Transverse colon (tissue), 4 donors: ENCODE measurements at regions not wholly inside any gene's neighbourhood (a gene's known extent, or its start where the extent isn't known, plus 50 kb on each side); places are given as distances from the start of the nearest gene placed in this dataset.

ENCODE experiments used
- DNase-seq: peaks from one replicate; pipeline ENCODE4 v3.0.0-alpha.2; 2019
- H3K27ac ChIP-seq, 4 donors: fragments of 200-600 bp; sonication (generic); 2 replicates each; pipeline ENCODE4 v1.5.1; 2016 to 2018; ENCODE audit warnings: inconsistent platforms in 4 of 4
- H3K27me3 ChIP-seq: fragments of 200-600 bp; sonication (generic); 2 replicates; pipeline ENCODE4 v1.5.1; 2017; ENCODE audit warnings: inconsistent platforms
- H3K36me3 ChIP-seq, 4 donors: fragments of 200-600 bp; sonication (generic); 2 replicates each; pipeline ENCODE4 v1.5.1; 2017 to 2019; ENCODE audit warnings: inconsistent platforms in 4 of 4
- H3K4me1 ChIP-seq, 4 donors: fragments of 200-600 bp; sonication (generic); 2 replicates each; pipeline ENCODE4 v1.5.1; 2017 to 2020; ENCODE audit warnings: inconsistent platforms in 4 of 4
- H3K4me3 ChIP-seq, 4 donors: fragments of 200-600 bp; sonication (generic); 1 replicate in 1 of 4; 2 replicates in 3 of 4; pipeline versions ENCODE4 v1.5.1 to v1.6.1; 2017 to 2019; ENCODE audit warnings: inconsistent platforms in 4 of 4
- H3K9me3 ChIP-seq, 2 donors: fragments of 200-600 bp; sonication (generic); 2 replicates each; pipeline ENCODE4 v1.5.1; 2017 to 2019; ENCODE audit warnings: inconsistent platforms in 2 of 2
- EP300 ChIP-seq: sonication (generic); formaldehyde crosslinking; IDR thresholded peaks from one replicate; pipeline ENCODE4 v1.6.1; 2017; ENCODE audit warnings: antibody characterized with exemption, low read depth
- POLR2A ChIP-seq: fragments of 450-650 bp; IDR thresholded peaks from one replicate; pipeline ENCODE4 v1.6.1; 2016; ENCODE audit warnings: antibody characterized with exemption, mild to moderate bottlenecking, moderate library complexity
- POLR2AphosphoS5 ChIP-seq, 3 donors: sonication (generic); formaldehyde crosslinking; IDR thresholded peaks; one replicate each; pipeline ENCODE4 v1.6.1; 2016; ENCODE audit warnings: antibody characterized with exemption in 3 of 3
- WGBS, 2 donors: methylation state at CpG; one replicate each; pipeline ENCODE4 v1.1.5; 2018; ENCODE audit warnings: low coverage in 1 of 2; 5-methylcytosine and 5-hydroxymethylcytosine counted together
- in situ Hi-C, 4 donors: fragments of 200-750 bp; cut with MboI; loops; one replicate each; pipeline versions ENCODE4 v1.15.0 to v1.15.1; 2017; ENCODE audit warnings: low sequenced_read_pairs in 3 of 4, low pct_ligation_motif_present in 1 of 4, low pct_unique_long_range_greater_than_20kb in 1 of 4
- intact Hi-C: fragments of 100-400 bp; cut with DNase I; formaldehyde crosslinking; loops from one replicate; pipeline ENCODE4 v1.15.1; 2023; ENCODE audit warnings: low total_unique reads
- TF ChIP-seq, protein P1 (sequence below), 5 experiments: fragments of 200-600 bp in 3 of 5; fragments of 450-650 bp in 2 of 5; sonication (generic) in 3 of 5; IDR thresholded peaks; 1 replicate in 2 of 5; 2 replicates in 3 of 5; pipeline ENCODE4 v1.5.1; 2016 to 2017; ENCODE audit warnings: antibody characterized with exemption in 5 of 5, inconsistent platforms in 3 of 5, mild to moderate bottlenecking in 2 of 5, moderate library complexity in 1 of 5

DNA sequence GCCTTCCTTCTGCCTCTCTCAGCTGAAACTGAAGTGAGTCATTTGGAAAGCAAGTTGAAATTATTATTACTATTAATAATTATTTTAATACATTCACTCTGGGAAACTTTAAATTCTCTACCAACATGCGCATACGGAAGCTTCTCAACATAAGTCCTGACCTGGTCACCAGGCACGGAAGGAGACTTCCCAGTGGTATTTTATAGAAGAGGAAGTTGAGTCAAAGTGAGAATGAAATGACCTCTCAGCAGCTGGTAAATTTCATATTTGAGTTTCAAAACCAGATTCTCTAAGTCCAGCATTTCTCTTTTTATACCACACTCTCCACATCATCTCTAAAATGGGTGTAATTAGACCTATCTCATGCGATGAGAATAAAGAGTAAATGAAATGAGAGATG is 747.4 kb downstream of the VRK1 start:
- Histone ChIP-seq H3K27ac (peak overlapping the region in 1 of 4 donors; percentile 19), H3K9me3 (no peaks in the 10 kb centered on the region), H3K4me1 (no peaks in the 10 kb centered on the region), H3K36me3 (no peaks in the 10 kb centered on the region), H3K4me3 (no peak overlapping the region), H3K27me3 (no peaks in the 10 kb centered on the region)
- in situ Hi-C loops (no loop called here), intact Hi-C loops (no loop called here)
- DNase-seq = no peak
- 80 to 83% methylated on average over 4 of the region's 4 CpGs for WGBS, 2 donors
- TF ChIP-seq EP300 = no peak
- TF ChIP-seq, protein P1, sequence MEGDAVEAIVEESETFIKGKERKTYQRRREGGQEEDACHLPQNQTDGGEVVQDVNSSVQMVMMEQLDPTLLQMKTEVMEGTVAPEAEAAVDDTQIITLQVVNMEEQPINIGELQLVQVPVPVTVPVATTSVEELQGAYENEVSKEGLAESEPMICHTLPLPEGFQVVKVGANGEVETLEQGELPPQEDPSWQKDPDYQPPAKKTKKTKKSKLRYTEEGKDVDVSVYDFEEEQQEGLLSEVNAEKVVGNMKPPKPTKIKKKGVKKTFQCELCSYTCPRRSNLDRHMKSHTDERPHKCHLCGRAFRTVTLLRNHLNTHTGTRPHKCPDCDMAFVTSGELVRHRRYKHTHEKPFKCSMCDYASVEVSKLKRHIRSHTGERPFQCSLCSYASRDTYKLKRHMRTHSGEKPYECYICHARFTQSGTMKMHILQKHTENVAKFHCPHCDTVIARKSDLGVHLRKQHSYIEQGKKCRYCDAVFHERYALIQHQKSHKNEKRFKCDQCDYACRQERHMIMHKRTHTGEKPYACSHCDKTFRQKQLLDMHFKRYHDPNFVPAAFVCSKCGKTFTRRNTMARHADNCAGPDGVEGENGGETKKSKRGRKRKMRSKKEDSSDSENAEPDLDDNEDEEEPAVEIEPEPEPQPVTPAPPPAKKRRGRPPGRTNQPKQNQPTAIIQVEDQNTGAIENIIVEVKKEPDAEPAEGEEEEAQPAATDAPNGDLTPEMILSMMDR (IDR thresholded peaks at IDR 0.05) = no peak

DNA sequence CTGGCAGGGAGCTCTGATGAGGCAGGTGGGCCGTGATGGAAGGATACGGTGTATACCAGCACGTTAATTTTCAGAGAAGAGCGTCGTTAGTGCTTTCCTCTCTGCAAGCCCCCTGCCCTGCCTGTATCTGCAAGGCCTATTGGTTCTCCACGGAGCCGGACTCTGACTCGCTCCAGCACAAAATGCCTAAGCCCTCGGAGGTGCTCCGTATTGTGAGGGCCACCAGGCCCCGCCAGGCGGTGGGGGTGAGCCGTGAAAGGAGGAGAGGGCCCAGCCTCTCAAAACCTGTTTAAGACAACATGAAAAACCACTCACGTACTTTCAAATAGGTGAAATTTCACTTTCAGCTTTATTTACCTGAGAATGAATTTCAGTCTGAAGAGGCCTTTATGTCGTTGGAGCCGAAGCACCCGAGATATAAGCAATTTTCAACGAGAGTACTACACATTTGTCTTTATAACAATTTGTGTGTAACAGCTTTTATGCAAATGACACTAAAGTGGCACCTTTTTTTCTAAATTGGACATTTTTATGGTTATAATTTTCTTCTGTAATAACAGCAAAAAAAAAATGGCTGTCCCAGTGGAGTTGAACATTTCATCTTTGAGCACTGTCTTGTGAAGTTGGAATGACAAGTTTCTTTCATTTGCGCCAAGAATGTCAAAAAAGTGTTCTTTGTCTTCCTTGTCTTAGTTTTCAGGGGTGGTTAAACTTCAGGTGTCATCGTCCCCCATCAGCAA is 749.5 kb downstream of the VRK1 start:
- intact Hi-C loops (no loop called here), in situ Hi-C loops (no loop called here)
- Histone ChIP-seq H3K4me3 (no peak overlapping the region), H3K27ac (no peak overlapping the region), H3K4me1 (no peaks in the 10 kb centered on the region), H3K36me3 (no peaks in the 10 kb centered on the region), H3K9me3 (no peaks in the 10 kb centered on the region), H3K27me3 (no peaks in the 10 kb centered on the region)
- TF ChIP-seq, protein P1 (IDR thresholded peaks at IDR 0.05) = no peak
- no peak for TF ChIP-seq EP300
- no peak for TF ChIP-seq POLR2A
- no peak for TF ChIP-seq POLR2AphosphoS5 (IDR thresholded peaks at IDR 0.05)
- 82 to 94% methylated on average over 7 to 20 of the region's 20 CpGs for WGBS, 2 donors
- no peak for DNase-seq

DNA sequence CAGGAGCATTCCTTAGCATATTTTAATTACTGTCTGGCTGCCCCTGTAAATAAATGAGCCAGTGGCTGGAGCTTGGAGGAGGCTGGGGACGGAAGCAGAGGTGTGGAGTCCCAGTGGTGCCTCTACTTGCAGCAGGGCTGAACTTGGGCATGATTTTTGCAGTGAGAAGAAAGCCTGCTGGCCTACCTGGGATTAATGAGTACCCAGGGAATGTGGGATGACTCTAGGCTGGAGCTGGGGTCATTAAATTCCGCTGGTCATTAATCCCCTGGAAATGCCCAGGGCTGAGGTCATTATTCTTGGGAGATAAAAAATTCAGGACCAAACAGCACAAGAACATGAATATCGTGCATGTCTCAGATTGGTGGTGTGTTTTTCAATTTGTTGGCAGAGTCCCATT is 753.3 kb downstream of the VRK1 start:
- intact Hi-C loops (no loop called here), in situ Hi-C loops (no loop called here)
- H3K36me3 ChIP-seq = no peaks in the 10 kb centered on the region
- H3K27ac ChIP-seq = no peak overlapping the region
- TF ChIP-seq, protein P1 (IDR thresholded peaks at IDR 0.05) = no peak
- TF ChIP-seq EP300 (no peak), POLR2AphosphoS5 (IDR thresholded peaks at IDR 0.05) (no peak), POLR2A (no peak)
- H3K9me3 ChIP-seq = no peaks in the 10 kb centered on the region
- H3K4me1 ChIP-seq = no peaks in the 10 kb centered on the region
- no peak overlapping the region for H3K4me3 ChIP-seq
- WGBS, 2 donors = 79% methylated on average over 3 of the region's 3 CpGs; no CpG with 5 or more reads in 1 of the 2 donors
- no peak for DNase-seq
- no peaks in the 10 kb centered on the region for H3K27me3 ChIP-seq

DNA sequence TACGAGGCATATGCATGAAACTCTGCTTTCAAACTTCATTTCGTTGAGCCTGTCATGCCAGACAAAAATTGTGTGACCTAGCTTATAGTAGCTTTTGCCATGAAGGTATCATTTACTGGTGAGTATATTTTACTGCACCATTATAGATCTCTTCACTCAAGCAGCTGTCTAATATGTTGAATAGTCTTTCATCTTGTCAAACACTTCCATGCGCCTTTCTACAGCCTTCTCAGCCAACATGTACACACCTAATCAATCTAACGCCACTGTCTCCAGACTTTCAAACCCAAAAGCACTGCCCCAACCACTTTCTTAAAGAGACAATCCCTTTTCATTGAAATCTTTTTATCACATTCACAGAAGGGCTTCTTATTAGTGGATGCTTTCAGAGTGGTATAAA is 757.4 kb downstream of the VRK1 start:
- Histone ChIP-seq H3K27ac (no peak overlapping the region), H3K4me1 (no peaks in the 10 kb centered on the region), H3K27me3 (no peaks in the 10 kb centered on the region), H3K4me3 (no peak overlapping the region), H3K36me3 (no peaks in the 10 kb centered on the region), H3K9me3 (no peaks in the 10 kb centered on the region)
- intact Hi-C loops = no loop called here
- in situ Hi-C loops = no loop called here
- TF ChIP-seq, protein P1 (IDR thresholded peaks at IDR 0.05) = no peak
- TF ChIP-seq POLR2A (no peak), POLR2AphosphoS5 (IDR thresholded peaks at IDR 0.05) (no peak), EP300 (no peak)
- 62 to 66% methylated on average over 3 to 4 of the region's 4 CpGs for WGBS, 2 donors
- no peak for DNase-seq
